HEK293 (cell line): ENCODE measurements at regions not wholly inside any gene's neighbourhood (a gene's known extent, or its start where the extent isn't known, plus 50 kb on each side); places are given as distances from the start of the nearest gene placed in this dataset.

Source experiments
- CTCF ChIA-PET: fragments of 350-600 bp; formaldehyde crosslinking; extraction: SDS; loops from one replicate; lab custom pipeline; 2021; ENCODE audit warnings: antibody characterized with exemption; lab: Yijun Ruan, JAX
- POLR2A ChIA-PET: fragments of 300-600 bp; formaldehyde crosslinking; extraction: SDS; loops from one replicate; lab custom pipeline; 2020; ENCODE audit warnings: antibody characterized with exemption, inconsistent platforms; lab: Yijun Ruan, JAX
- H3K27ac ChIP-seq: fragments of 200-500 bp; sonication (Bioruptor generic); 2 replicates; pipeline ENCODE4 v1.5.1; 2014; ENCODE audit warnings: low read depth, low read length, control low read depth, inconsistent platforms; ENCODE audit errors: extremely low read depth
- H3K36me3 ChIP-seq, 2 experiments: fragments of 200-500 bp in 1 of 2; sonication (Bioruptor generic) in 1 of 2; 1 replicate in 1 of 2; 2 replicates in 1 of 2; pipeline ENCODE4 v1.5.1; 2014 to 2017; ENCODE audit warnings: inconsistent platforms in 2 of 2, low read length in 2 of 2; ENCODE audit not compliant: control insufficient read depth in 2 of 2, insufficient read depth in 1 of 2
- H3K4me1 ChIP-seq: fragments of 200-500 bp; sonication (Bioruptor generic); 2 replicates; pipeline ENCODE4 v1.5.1; 2014; ENCODE audit warnings: mild to moderate bottlenecking, low read length, inconsistent platforms; ENCODE audit not compliant: control insufficient read depth, insufficient read depth
- H3K4me3 ChIP-seq: 2 replicates; pipeline ENCODE4 v1.5.1; 2011; ENCODE audit warnings: low read depth, mild to moderate bottlenecking, control low read depth, low read length, moderate library complexity
- H3K9me3 ChIP-seq: fragments of 200-500 bp; sonication (Bioruptor generic); 2 replicates; pipeline ENCODE4 v1.5.1; 2014; ENCODE audit warnings: low read depth, low read length, inconsistent platforms; ENCODE audit not compliant: control insufficient read depth, insufficient read depth
- GLIS1 ChIP-seq: fragments of 450-650 bp; formaldehyde crosslinking; IDR thresholded peaks from 2 replicates; pipeline ENCODE4 v1.5.1; 2016; ENCODE audit warnings: missing biosample characterization, missing genetic modification characterization
- IKZF3 ChIP-seq: fragments of 450-650 bp; IDR thresholded peaks from 2 replicates; pipeline ENCODE4 v1.5.0; 2018; ENCODE audit warnings: missing biosample characterization, mild to moderate bottlenecking, missing genetic modification characterization, moderate library complexity
- PRDM4 ChIP-seq: fragments of 450-650 bp; formaldehyde crosslinking; IDR thresholded peaks from 2 replicates; pipeline ENCODE4 v1.5.1; 2017; ENCODE audit warnings: missing biosample characterization, missing genetic modification characterization
- SP3 ChIP-seq: fragments of 450-650 bp; formaldehyde crosslinking; IDR thresholded peaks from 2 replicates; pipeline ENCODE4 v1.5.1; 2016; ENCODE audit warnings: missing biosample characterization, missing genetic modification characterization
- TCF7L2 ChIP-seq: IDR thresholded peaks from 2 replicates; pipeline ENCODE4 v1.6.1; 2011; ENCODE audit warnings: low read depth, mild to moderate bottlenecking, inconsistent platforms, low read length, moderate library complexity, borderline replicate concordance
- TSHZ1 ChIP-seq: fragments of 450-650 bp; formaldehyde crosslinking; IDR thresholded peaks from 2 replicates; pipeline ENCODE4 v1.5.1; 2016; ENCODE audit warnings: missing biosample characterization, missing genetic modification characterization, borderline replicate concordance
- ZFP69B ChIP-seq: fragments of 450-650 bp; formaldehyde crosslinking; IDR thresholded peaks from 2 replicates; pipeline ENCODE4 v1.5.1; 2016; ENCODE audit warnings: missing biosample characterization, missing genetic modification characterization
- ZNF157 ChIP-seq: fragments of 450-650 bp; formaldehyde crosslinking; IDR thresholded peaks from 2 replicates; pipeline ENCODE4 v1.5.1; 2016; ENCODE audit warnings: missing biosample characterization, missing genetic modification characterization
- ZNF169 ChIP-seq: fragments of 450-650 bp; formaldehyde crosslinking; IDR thresholded peaks from 2 replicates; pipeline ENCODE4 v1.5.1; 2016; ENCODE audit warnings: missing biosample characterization, missing genetic modification characterization
- ZNF174 ChIP-seq: fragments of 450-650 bp; formaldehyde crosslinking; IDR thresholded peaks from 2 replicates; pipeline ENCODE4 v1.5.0; 2017; ENCODE audit warnings: missing biosample characterization, mild to moderate bottlenecking, missing genetic modification characterization
- ZNF18 ChIP-seq: fragments of 450-650 bp; formaldehyde crosslinking; IDR thresholded peaks from 2 replicates; pipeline ENCODE4 v1.5.1; 2016; ENCODE audit warnings: missing biosample characterization, missing genetic modification characterization
- ZNF24 ChIP-seq: fragments of 450-650 bp; formaldehyde crosslinking; IDR thresholded peaks from 2 replicates; pipeline ENCODE4 v1.5.1; 2016; ENCODE audit warnings: missing biosample characterization, missing genetic modification characterization
- ZNF280C ChIP-seq: fragments of 450-650 bp; formaldehyde crosslinking; IDR thresholded peaks from 2 replicates; pipeline ENCODE4 v1.5.1; 2016; ENCODE audit warnings: missing biosample characterization, missing genetic modification characterization
- ZNF324 ChIP-seq: fragments of 450-650 bp; formaldehyde crosslinking; IDR thresholded peaks from 2 replicates; pipeline ENCODE4 v1.5.1; 2016; ENCODE audit warnings: missing biosample characterization, missing genetic modification characterization
- ZNF501 ChIP-seq: fragments of 450-650 bp; formaldehyde crosslinking; IDR thresholded peaks from 2 replicates; pipeline ENCODE4 v1.5.1; 2016; ENCODE audit warnings: missing biosample characterization, missing genetic modification characterization
- ZNF558 ChIP-seq: fragments of 450-650 bp; formaldehyde crosslinking; IDR thresholded peaks from 2 replicates; pipeline ENCODE4 v1.5.1; 2016; ENCODE audit warnings: missing biosample characterization, missing genetic modification characterization
- ZNF585B ChIP-seq: fragments of 450-650 bp; formaldehyde crosslinking; IDR thresholded peaks from 2 replicates; pipeline ENCODE4 v1.5.1; 2016; ENCODE audit warnings: missing biosample characterization, missing genetic modification characterization
- ZNF610 ChIP-seq: fragments of 450-650 bp; formaldehyde crosslinking; IDR thresholded peaks from 2 replicates; pipeline ENCODE4 v1.5.1; 2016; ENCODE audit warnings: missing biosample characterization, missing genetic modification characterization, borderline replicate concordance
- ZNF664 ChIP-seq: fragments of 450-650 bp; formaldehyde crosslinking; IDR thresholded peaks from 2 replicates; pipeline ENCODE4 v1.5.1; 2016; ENCODE audit warnings: missing biosample characterization, missing genetic modification characterization
- ZNF707 ChIP-seq: fragments of 450-650 bp; formaldehyde crosslinking; IDR thresholded peaks from 2 replicates; pipeline ENCODE4 v1.5.1; 2016; ENCODE audit warnings: missing biosample characterization, missing genetic modification characterization
- ZSCAN16 ChIP-seq: fragments of 450-650 bp; formaldehyde crosslinking; IDR thresholded peaks from 2 replicates; pipeline ENCODE4 v1.5.1; 2016; ENCODE audit warnings: missing biosample characterization, missing genetic modification characterization

- Histone ChIP-seq H3K9me3 (no peaks in the 10 kb centered on the region), H3K4me1 (no peaks in the 10 kb centered on the region), H3K27ac (no peak overlapping the region), H3K4me3 (no peak overlapping the region), H3K36me3 (no peaks in the 10 kb centered on the region)
- TF ChIP-seq ZNF707 (tag by site-specific recombination) (no peak), ZFP69B (tag by site-specific recombination) (no peak), TCF7L2 (no peak), SP3 (tag by site-specific recombination) (no peak), GLIS1 (tag by site-specific recombination) (no peak), ZNF664 (tag by site-specific recombination) (no peak), ZNF174 (tag by site-specific recombination) (no peak)
- ChIA-PET POLR2A (interaction anchor here (1.1 kb wide), 3 partner anchors 96 to 181 kb away, joined by 5 to 6 read pairs (median 6); partner anchors contain the start of genes FANCG and VCP), CTCF (interaction anchor here (0.8 to 6.9 kb wide), 63 partner anchors 9 to 1408 kb away, joined by 3 to 124 read pairs (median 5); partner anchors contain the start of genes DNAJB5 and PIGO)
Observed at GRCh38 chr9:34898846-34899245, 59.2 kb upstream of the PHF24 start.

- CTCF ChIA-PET, result interaction anchor here (0.5 to 6.9 kb wide), 8 partner anchors 43 to 884 kb away, joined by 3 to 124 read pairs (median 10); partner anchors contain the start of gene DNAJB5
- Histone ChIP-seq H3K4me1 (no peaks in the 10 kb centered on the region), H3K27ac (no peak overlapping the region), H3K4me3 (no peak overlapping the region), H3K9me3 (no peaks in the 10 kb centered on the region), H3K36me3 (no peaks in the 10 kb centered on the region)
- POLR2A ChIA-PET, result no interaction called here
- no peak for TF ChIP-seq SP3 (tag by site-specific recombination)
- no peak for TF ChIP-seq ZNF585B
- TF ChIP-seq ZNF280C (tag by site-specific recombination), result no peak
- TF ChIP-seq ZSCAN16 (tag by site-specific recombination), result no peak
- no peak for TF ChIP-seq ZNF24 (tag by site-specific recombination)
- TF ChIP-seq TSHZ1 (tag by site-specific recombination), result no peak
Observed at GRCh38 chr9:34896112-34896511, 62.0 kb upstream of the PHF24 start.

- Histone ChIP-seq H3K9me3 (no peaks in the 10 kb centered on the region), H3K4me3 (no peak overlapping the region), H3K36me3 (no peaks in the 10 kb centered on the region), H3K4me1 (no peaks in the 10 kb centered on the region), H3K27ac (no peak overlapping the region)
- POLR2A ChIA-PET, result no interaction called here
- CTCF ChIA-PET, result interaction anchor here (0.7 to 1.4 kb wide), 5 partner anchors 102 to 367 kb away, joined by 3 to 4 read pairs (median 3); no protein-coding TSS in a partner anchor
- TF ChIP-seq ZNF18 (tag by site-specific recombination) (no peak), ZNF558 (no peak), PRDM4 (no peak), ZNF501 (tag by site-specific recombination) (no peak), ZNF324 (tag by site-specific recombination) (no peak), ZNF610 (tag by site-specific recombination) (no peak), ZNF157 (tag by site-specific recombination) (no peak), IKZF3 (tag by site-specific recombination) (no peak), ZNF169 (no peak)
Observed at GRCh38 chr9:34892886-34893285, 65.2 kb upstream of the PHF24 start.
